ENCODE measurements at regions not wholly inside any gene's neighbourhood (a gene's known extent, or its start where the extent isn't known, plus 50 kb on each side); places are given as distances from the start of the nearest gene placed in this dataset.
"Not testable (repeated sequence)": the region's sequence is repeated elsewhere in the genome, so short reads cannot be mapped to it uniquely, and the experiment has no call there.

DNA sequence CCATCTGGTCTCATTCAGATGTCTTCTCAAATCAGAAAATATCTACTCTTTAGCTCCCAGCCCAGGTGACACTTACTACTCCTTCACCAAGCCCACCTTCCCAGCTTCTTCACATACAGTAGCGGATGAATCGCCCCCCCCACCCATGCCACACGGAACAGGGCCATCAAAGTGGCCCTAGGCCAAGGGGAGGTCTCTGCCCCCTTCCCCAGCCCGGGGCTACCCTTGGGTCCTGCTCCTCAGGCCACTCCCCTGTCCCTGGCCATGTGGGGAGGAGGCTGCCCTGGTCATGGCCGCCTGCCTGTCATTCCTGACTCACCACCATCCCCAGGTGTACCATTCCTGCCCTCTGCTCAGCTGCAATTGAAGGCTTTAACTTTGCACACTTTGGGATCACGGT lies 142.8 kb downstream of the NECTIN1 start:
- no peak for DNase-seq (ENCODE audit: low spot score)
- Mint-ChIP-seq H3K4me1 (ENCODE audit: unreplicated experiment) (peaks cover 6% of the 10 kb centered on the region), H3K9me3 (ENCODE audit: unreplicated experiment) (no peaks in the 10 kb centered on the region), H3K27me3 (ENCODE audit: unreplicated experiment) (peaks cover 3% of the 10 kb centered on the region), H3K27ac (ENCODE audit: unreplicated experiment) (no peak overlapping the region), H3K4me3 (ENCODE audit: unreplicated experiment) (no peak overlapping the region), H3K36me3 (ENCODE audit: low read depth, unreplicated experiment) (no peaks in the 10 kb centered on the region)
- TF ChIP-seq, protein P1, sequence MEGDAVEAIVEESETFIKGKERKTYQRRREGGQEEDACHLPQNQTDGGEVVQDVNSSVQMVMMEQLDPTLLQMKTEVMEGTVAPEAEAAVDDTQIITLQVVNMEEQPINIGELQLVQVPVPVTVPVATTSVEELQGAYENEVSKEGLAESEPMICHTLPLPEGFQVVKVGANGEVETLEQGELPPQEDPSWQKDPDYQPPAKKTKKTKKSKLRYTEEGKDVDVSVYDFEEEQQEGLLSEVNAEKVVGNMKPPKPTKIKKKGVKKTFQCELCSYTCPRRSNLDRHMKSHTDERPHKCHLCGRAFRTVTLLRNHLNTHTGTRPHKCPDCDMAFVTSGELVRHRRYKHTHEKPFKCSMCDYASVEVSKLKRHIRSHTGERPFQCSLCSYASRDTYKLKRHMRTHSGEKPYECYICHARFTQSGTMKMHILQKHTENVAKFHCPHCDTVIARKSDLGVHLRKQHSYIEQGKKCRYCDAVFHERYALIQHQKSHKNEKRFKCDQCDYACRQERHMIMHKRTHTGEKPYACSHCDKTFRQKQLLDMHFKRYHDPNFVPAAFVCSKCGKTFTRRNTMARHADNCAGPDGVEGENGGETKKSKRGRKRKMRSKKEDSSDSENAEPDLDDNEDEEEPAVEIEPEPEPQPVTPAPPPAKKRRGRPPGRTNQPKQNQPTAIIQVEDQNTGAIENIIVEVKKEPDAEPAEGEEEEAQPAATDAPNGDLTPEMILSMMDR (IDR thresholded peaks at IDR 0.05; ENCODE audit: unreplicated experiment), result no peak

DNA sequence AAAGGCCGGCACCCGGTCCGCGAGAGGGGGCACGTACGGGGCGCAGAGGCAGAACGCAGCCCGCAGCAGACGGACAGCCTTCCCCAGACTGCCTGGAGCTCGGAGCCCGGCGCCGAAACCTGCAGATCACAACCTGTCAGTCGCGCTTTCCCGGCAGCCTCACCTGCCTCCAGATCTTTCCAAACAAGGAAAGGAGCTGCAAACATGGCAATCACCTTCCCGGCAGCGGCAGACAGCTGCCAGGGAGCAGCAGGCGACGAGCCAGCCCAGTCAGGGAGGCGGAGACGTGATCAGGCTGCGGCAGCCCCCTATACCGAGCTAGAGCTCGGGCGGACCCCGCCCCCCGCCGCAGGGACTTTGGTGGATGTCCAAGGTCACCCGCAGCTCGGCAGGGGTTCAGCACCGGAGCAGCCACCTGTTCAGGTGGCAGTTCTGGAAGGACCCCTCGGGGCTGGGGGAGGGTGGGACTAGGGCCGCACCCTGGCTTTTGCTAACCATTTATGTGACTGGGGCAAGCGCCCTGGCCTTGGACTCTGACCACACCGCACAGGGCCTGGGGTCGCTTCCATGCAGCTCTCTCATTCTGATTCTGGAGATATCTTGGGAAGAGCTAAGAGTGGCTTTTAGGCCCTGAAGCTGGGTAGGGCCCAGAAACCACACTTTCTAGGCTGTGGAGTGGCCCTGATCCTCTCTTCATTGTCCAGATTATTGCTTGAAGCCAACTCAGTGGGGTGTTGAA lies 143.8 kb downstream of the NECTIN1 start:
- Mint-ChIP-seq H3K4me1 (ENCODE audit: unreplicated experiment) (peaks cover 6% of the 10 kb centered on the region), H3K27me3 (ENCODE audit: unreplicated experiment) (peaks cover 3% of the 10 kb centered on the region)

DNA sequence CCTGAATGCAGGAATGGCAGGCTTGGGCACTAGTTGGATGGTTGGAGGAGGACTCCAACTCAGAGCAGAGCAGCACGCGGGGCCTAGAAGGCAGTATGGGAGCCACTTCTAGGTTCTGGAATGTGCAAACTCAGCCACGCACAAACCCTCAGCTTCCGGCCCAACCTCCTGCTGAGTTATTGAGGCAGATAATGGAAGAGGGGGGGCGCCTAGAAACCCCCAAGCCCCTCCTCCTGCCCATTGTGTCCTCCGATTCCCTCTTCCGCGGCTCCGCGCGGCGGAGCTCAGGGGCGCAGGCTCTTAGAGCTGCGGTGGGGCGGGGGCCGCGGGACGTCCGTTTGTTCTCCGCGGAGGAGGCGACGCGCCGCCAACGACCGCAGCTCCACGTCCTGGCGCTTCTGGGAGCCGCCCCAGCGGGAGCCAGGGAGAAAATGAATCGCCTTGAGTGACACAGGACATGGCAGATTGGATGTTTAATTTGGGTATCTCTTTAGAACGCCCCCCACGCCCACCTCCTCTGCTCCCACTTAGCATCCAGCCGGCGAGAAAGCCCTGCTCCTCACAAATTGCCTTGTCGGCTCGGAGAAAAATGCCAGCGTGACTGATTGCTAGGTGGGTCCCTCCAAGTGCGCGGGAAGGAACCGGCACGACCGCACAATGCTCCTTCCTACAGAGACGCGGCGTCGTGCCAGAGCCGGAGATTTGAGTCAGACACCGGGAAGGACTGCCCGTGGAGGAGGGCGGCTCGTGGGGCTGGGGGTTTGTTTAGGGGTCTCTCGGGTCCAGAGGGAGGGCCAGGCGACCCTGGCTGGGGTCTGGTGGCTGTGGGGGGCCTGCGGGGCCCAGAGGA lies 144.6 kb downstream of the NECTIN1 start:
- Mint-ChIP-seq H3K4me1 (ENCODE audit: unreplicated experiment) (peaks cover 3% of the 10 kb centered on the region), H3K27ac (ENCODE audit: unreplicated experiment) (no peak overlapping the region), H3K36me3 (ENCODE audit: low read depth, unreplicated experiment) (peaks cover 4% of the 10 kb centered on the region), H3K27me3 (ENCODE audit: unreplicated experiment) (peaks cover 2% of the 10 kb centered on the region), H3K9me3 (ENCODE audit: unreplicated experiment) (no peaks in the 10 kb centered on the region), H3K4me3 (ENCODE audit: unreplicated experiment) (peak overlapping the region; percentile 79)
- DNase-seq (ENCODE audit: low spot score), result peak; percentile 56
- TF ChIP-seq, protein P1 (IDR thresholded peaks at IDR 0.05; ENCODE audit: unreplicated experiment), result no peak

More for the DNA sequence above, 143.8 kb downstream of the NECTIN1 start:
- TF ChIP-seq, protein P1 (IDR thresholded peaks at IDR 0.05; ENCODE audit: unreplicated experiment), result no peak
- Mint-ChIP-seq H3K4me3 (ENCODE audit: unreplicated experiment) (no peak overlapping the region), H3K9me3 (ENCODE audit: unreplicated experiment) (no peaks in the 10 kb centered on the region), H3K36me3 (ENCODE audit: low read depth, unreplicated experiment) (peaks cover 2% of the 10 kb centered on the region), H3K27ac (ENCODE audit: unreplicated experiment) (no peak overlapping the region)
- peak; percentile 10 for DNase-seq (ENCODE audit: low spot score)

DNA sequence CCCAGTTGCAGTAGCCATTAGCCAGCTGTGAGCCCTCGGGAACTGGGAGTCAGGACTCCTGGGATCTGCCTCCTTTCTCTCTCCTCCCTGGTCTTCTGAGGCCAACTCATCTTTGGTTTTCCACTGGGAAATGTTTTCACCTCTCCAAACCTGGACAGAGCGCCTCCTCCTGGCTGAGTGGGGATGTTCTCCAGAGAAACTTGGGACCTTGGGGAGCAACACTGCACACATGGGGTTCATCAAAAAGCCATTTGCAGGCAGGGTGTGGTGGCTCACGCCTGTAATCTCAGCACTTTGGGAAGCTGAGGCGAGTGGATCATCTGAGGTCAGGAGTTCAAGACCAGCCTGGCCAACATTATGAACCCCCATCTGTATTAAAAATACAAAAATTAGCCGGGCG lies 145.4 kb downstream of the NECTIN1 start:
- Mint-ChIP-seq H3K4me3 (ENCODE audit: unreplicated experiment) (no peak overlapping the region), H3K36me3 (ENCODE audit: low read depth, unreplicated experiment) (peaks cover 4% of the 10 kb centered on the region), H3K9me3 (ENCODE audit: unreplicated experiment) (no peaks in the 10 kb centered on the region), H3K27ac (ENCODE audit: unreplicated experiment) (no peak overlapping the region), H3K4me1 (ENCODE audit: unreplicated experiment) (peaks cover 3% of the 10 kb centered on the region), H3K27me3 (ENCODE audit: unreplicated experiment) (peaks cover 1% of the 10 kb centered on the region)
- no peak for DNase-seq (ENCODE audit: low spot score)
- TF ChIP-seq, protein P1 (IDR thresholded peaks at IDR 0.05; ENCODE audit: unreplicated experiment), result peak; percentile 33

DNA sequence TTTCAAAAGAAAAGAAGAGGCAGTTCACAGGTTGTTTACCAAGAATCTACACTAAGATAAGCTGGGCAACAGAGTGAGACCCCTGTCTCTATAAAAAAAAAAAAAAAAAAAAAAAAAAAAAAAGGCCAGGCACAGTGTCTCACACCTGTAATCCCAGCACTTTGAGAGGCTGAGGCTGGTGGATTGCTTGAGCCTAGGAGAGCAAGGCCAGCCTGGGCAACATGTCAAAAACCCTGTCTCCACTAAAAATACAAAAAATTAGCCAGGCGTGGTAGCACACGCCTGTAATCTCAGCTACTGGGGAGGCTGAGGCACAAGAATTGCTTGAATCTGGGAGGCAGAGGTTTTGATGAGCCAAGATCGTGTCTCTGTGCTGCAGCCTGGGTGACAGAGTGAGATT lies 147.6 kb downstream of the NECTIN1 start:
- not testable (repeated sequence) for H3K36me3 Mint-ChIP-seq (ENCODE audit: low read depth, unreplicated experiment); H3K4me1 Mint-ChIP-seq (ENCODE audit: unreplicated experiment); DNase-seq (ENCODE audit: low spot score); H3K9me3 Mint-ChIP-seq (ENCODE audit: unreplicated experiment); H3K4me3 Mint-ChIP-seq (ENCODE audit: unreplicated experiment); H3K27ac Mint-ChIP-seq (ENCODE audit: unreplicated experiment); H3K27me3 Mint-ChIP-seq (ENCODE audit: unreplicated experiment)

All from endothelial cell (in vitro differentiated cells).